Endothelial cell of umbilical vein (primary cell): ENCODE measurements at regions not wholly inside any gene's neighbourhood (a gene's known extent, or its start where the extent isn't known, plus 50 kb on each side); places are given as distances from the start of the nearest gene placed in this dataset.

Source experiments
- POLR2A ChIP-seq: IDR thresholded peaks from 2 replicates; pipeline ENCODE4 v1.6.1; 2012; ENCODE audit warnings: low read depth, mild to moderate bottlenecking, control low read depth, low read length
- TF ChIP-seq, protein P1 (sequence below), 2 donors: IDR thresholded peaks; 1 replicate in 1 of 2; 2 replicates in 1 of 2; pipeline ENCODE4 v1.5.1; 2011; ENCODE audit warnings: low read length in 2 of 2, mild to moderate bottlenecking in 2 of 2, moderate library complexity in 2 of 2, control low read depth in 1 of 2, inconsistent platforms in 1 of 2, low read depth in 1 of 2; ENCODE audit not compliant: insufficient read depth in 1 of 2; ENCODE audit errors: extremely low read depth in 1 of 2

DNA sequence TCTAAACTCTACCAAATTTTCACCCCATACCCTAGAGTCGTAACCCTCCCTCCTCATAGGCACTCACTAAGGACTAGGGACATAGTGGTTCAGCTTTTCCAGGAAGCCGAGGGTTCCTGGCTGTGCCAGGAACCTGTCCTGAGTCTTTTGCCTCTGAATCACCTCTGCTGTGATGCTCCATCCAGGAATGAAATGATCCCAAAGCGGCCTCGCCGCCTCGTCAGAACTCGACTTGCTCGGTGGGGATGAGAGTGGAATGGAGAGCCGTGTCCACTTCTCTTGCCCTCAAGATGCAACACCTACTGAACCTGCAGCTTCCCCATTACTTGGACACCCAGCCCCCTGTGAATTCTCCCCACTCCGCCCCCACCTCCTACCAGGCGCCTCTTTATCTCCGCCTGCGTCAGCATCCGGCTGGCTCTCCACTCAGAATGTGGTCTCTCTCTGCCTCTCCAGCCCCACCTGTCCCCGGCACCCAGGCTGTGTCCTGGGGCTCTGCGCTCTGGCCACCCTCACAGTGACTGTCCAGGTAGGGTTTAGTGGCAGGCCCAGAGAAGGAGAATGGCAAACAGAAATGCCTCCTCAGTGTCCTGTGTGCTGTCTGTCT is 366.1 kb upstream of the ZNF32 start:
- TF ChIP-seq POLR2A, result no peak
- TF ChIP-seq, protein P1, sequence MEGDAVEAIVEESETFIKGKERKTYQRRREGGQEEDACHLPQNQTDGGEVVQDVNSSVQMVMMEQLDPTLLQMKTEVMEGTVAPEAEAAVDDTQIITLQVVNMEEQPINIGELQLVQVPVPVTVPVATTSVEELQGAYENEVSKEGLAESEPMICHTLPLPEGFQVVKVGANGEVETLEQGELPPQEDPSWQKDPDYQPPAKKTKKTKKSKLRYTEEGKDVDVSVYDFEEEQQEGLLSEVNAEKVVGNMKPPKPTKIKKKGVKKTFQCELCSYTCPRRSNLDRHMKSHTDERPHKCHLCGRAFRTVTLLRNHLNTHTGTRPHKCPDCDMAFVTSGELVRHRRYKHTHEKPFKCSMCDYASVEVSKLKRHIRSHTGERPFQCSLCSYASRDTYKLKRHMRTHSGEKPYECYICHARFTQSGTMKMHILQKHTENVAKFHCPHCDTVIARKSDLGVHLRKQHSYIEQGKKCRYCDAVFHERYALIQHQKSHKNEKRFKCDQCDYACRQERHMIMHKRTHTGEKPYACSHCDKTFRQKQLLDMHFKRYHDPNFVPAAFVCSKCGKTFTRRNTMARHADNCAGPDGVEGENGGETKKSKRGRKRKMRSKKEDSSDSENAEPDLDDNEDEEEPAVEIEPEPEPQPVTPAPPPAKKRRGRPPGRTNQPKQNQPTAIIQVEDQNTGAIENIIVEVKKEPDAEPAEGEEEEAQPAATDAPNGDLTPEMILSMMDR (IDR thresholded peaks at IDR 0.05; ENCODE audit: extremely low read depth in 1 of 2, insufficient read depth in 1 of 2, low read depth in 1 of 2, low read length in 2 of 2), result no peak
